HFF-Myc (cell line): ENCODE measurements at regions not wholly inside any gene's neighbourhood (a gene's known extent, or its start where the extent isn't known, plus 50 kb on each side); places are given as distances from the start of the nearest gene placed in this dataset.

Experiments used
- DNase-seq: peaks from one replicate; pipeline ENCODE4 v3.0.0-alpha.2; 2011; ENCODE audit warnings: low read depth; ENCODE audit errors: extremely low read depth
- H3K4me3 ChIP-seq: replicated peaks from 2 replicates; pipeline ENCODE4 v1.5.1; 2011; ENCODE audit warnings: low read depth, mild to moderate bottlenecking, control low read depth, low read length
- CTCF ChIP-seq: IDR thresholded peaks from 2 replicates; pipeline ENCODE4 v1.5.1; 2012; ENCODE audit warnings: mild to moderate bottlenecking, low read depth, low read length, control low read depth; ENCODE audit errors: missing control alignments

- TF ChIP-seq CTCF, result peak; percentile 93
- DNase-seq, result peak; percentile 30
- no peak overlapping the region for H3K4me3 ChIP-seq
Measured at GRCh38 chr16:82263521-82264143, 93.6 kb upstream of the MPHOSPH6 start.

GRCh38 chr16:82262244-82262643 lies 92.2 kb upstream of the MPHOSPH6 start:
- H3K4me3 ChIP-seq, result no peak overlapping the region
- no peak for DNase-seq
- no peak for TF ChIP-seq CTCF

- TF ChIP-seq CTCF, result no peak
- no peak overlapping the region for H3K4me3 ChIP-seq
- no peak for DNase-seq
Measured at GRCh38 chr16:82260212-82260795, 90.3 kb upstream of the MPHOSPH6 start.

GRCh38 chr16:82259731-82260130 lies 89.7 kb upstream of the MPHOSPH6 start:
- no peak overlapping the region for H3K4me3 ChIP-seq
- TF ChIP-seq CTCF, result no peak
- no peak for DNase-seq

GRCh38 chr16:82257990-82258389 lies 88.0 kb upstream of the MPHOSPH6 start:
- no peak overlapping the region for H3K4me3 ChIP-seq
- DNase-seq, result no peak
- no peak for TF ChIP-seq CTCF

GRCh38 chr16:82252582-82252981 lies 82.6 kb upstream of the MPHOSPH6 start:
- no peak overlapping the region for H3K4me3 ChIP-seq
- no peak for DNase-seq
- TF ChIP-seq CTCF, result no peak

GRCh38 chr16:82248677-82249076 lies 78.7 kb upstream of the MPHOSPH6 start:
- no peak for TF ChIP-seq CTCF
- no peak for DNase-seq
- no peak overlapping the region for H3K4me3 ChIP-seq
